ENCODE measurements at regions not wholly inside any gene's neighbourhood (a gene's known extent, or its start where the extent isn't known, plus 50 kb on each side); places are given as distances from the start of the nearest gene placed in this dataset.
"Not testable (repeated sequence)": the region's sequence is repeated elsewhere in the genome, so short reads cannot be mapped to it uniquely, and the experiment has no call there.

- DNase-seq = no peak
Observed at GRCh38 chr2:182477774-182478173, 50.9 kb upstream of the PDE1A start.

GRCh38 chr2:182481676-182482075 lies 54.8 kb upstream of the PDE1A start:
- DNase-seq = no peak

- DNase-seq = no peak
Observed at GRCh38 chr2:182482511-182482910, 55.7 kb upstream of the PDE1A start.

- no peak for DNase-seq
Observed at GRCh38 chr2:182496596-182496995, 69.8 kb upstream of the PDE1A start.

- no peak for DNase-seq
Observed at GRCh38 chr2:182499706-182500470, 73.1 kb upstream of the PDE1A start.

- DNase-seq = no peak
Observed at GRCh38 chr2:182503886-182504285, 77.0 kb upstream of the PDE1A start.

GRCh38 chr2:182504903-182505302 lies 78.1 kb upstream of the PDE1A start:
- no peak for DNase-seq

DNA sequence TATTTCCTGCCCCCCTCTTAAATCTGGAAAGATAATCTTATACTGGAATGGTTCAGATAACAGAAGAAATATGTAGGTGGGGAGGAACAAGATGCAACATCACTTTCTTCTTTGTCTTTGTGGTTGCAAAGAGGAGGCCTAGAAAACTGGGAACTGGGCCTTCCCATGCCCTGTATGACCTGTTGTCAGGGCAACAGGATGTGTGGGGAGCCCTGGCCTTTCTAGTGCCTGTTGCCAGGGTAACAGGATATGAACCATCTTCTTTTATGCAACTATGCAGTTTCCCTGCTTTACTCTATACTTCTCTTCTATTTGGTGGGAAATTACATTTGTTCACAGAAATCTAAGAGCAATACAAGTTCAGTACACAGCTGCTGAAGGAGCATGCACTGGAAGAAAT lies 79.8 kb upstream of the PDE1A start:
- DNase-seq = no peak

- not testable (repeated sequence) for DNase-seq
Observed at GRCh38 chr2:182508583-182508982, 81.7 kb upstream of the PDE1A start.

- DNase-seq = no peak
Observed at GRCh38 chr2:182509216-182509615, 82.4 kb upstream of the PDE1A start.

DNA sequence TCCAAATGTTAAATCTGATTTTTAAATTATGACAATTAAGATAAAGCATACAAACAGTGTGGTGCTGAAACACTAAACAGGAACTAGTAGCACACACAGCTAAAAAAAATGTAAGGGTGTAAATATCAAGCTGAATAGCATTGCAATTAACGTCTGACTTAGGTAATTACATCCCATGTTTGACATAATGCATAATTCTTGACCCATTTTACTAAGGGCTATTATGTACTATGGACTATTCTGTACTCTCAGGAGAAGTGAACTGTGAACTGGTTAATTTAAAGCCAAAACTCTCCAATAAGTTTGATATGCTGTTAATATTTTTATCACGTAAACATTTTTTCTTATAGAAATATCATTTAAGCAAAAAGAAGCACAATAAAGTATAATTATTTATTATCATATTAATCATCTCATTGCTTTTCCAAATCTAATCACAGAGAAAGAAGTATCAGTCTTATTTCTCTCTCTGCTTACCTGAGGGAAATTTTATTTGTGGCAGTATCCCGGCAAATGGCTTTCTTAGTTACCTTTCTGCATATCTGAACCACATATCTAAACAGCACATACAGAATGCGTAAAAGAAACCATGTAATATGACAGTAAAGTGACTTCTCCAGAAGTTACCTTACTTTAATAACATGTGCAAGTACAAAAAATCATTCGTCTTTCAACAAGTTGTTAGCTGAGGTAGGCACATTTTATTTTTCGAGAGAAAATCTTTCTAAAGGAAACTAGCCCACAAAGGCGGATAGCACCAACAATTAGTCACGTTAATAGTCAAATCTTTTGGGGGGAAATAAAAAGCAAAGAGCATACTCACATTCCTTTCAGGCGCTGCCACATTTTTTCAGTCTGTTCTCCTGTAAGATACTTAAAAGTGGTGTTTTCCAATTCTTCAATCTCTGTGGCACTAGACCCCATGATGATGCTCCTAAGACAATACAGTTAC lies 94.9 kb upstream of the PDE1A start:
- DNase-seq = no peak

DNA sequence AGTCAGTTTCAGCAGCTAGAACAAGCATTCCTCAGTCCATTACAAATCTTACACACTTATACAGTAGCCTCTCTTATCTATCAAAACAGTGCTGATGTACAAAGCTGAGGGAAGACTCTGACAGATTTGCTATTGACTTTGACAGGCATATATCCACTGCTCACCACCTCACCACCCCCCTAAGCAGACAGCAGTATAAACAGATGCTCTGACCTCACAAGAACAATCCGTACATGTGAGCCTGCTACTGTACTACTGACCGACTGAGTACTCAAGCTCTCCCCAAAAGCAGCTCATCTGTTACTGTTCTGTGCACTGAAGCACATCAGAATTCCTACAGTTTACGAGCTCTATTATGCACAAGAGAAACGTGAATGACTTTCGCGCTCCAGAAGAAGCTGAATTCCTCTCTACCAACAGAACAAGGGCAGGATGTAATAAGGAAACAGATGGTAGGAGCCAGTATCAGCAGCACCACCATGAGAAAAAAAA lies 95.6 kb upstream of the PDE1A start:
- DNase-seq = no peak

DNA sequence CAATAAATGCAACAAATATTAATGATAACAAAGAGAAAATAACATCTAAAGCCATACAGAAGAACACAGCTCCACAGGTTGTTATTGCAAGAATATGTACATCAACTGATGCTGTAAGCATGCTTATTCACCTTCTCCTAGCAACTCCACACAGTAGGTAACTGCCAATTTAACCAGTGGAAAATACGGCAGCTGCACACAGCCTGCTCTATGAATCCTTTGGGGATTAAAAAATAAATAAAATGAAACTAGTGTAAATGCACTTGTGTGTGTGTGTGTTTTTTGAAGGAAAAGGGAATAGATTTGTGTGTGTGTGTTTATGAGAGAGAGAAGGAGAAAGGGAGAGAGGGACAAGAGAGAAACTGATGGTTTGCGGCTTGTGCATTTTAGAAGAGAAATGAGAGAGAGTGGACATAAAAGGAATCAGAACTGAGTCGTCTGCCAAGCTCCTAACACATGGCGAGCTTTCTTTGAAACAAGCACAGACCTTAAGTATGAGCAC lies 96.2 kb upstream of the PDE1A start:
- DNase-seq = no peak

DNA sequence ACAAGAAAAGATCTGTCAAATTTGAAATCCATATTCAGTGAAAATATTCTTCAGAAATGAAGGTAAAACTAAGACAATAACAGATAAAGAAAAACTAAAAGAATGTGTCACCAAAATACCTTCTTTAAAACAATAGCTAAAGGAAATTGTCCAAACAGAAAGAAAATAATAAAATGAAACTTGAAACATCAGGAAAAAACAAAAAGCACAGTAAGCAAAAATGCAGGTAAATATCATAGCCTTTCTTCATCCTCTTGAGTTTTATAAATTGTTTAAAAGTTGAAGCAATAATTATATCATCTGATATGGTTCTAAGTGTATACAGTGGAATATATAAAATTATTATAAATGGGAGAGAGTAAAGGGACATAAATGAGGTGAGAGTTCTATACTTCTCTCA lies 103.8 kb upstream of the PDE1A start:
- DNase-seq = no peak

DNA sequence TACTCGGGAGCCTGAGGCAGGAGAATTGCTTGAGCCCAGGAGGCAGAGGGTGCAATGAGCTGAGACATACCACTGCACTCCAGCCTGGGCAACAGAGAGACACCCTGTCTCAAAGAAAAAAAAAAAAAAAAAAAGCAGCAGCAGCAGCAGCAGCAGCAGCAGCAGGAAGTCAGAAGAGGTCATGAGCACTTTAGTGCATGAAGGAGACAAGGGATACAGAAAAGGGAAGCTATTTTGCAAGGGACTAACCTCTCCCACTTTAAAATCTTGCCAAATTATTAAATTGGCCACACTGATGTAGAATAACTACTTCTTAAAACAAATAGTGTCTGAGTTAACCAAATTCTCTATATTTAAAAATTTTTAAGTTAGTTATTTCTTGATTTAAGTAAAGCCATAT lies 113.4 kb upstream of the PDE1A start:
- DNase-seq = no peak

DNA sequence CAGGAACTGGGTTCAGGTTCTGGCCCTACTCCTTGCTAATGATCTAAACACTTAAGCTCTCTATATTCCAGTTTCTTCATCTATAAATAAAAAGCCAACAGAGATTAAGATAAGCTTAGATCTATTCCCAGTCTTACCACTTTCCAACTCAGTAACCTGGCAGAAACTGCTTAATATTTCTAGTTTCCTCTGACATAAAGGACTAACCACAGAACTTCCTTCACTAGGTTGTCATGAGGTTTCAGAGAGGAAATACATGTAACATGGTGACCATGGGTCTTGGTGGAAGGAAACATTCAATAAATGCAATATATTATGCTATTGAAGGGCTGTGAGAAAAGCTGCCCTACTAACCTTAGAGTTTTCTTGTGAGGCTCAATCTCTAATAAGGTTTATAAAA lies 114.4 kb upstream of the PDE1A start:
- DNase-seq = no peak

- DNase-seq = no peak
Observed at GRCh38 chr2:182542501-182543258, 115.8 kb upstream of the PDE1A start.

DNA sequence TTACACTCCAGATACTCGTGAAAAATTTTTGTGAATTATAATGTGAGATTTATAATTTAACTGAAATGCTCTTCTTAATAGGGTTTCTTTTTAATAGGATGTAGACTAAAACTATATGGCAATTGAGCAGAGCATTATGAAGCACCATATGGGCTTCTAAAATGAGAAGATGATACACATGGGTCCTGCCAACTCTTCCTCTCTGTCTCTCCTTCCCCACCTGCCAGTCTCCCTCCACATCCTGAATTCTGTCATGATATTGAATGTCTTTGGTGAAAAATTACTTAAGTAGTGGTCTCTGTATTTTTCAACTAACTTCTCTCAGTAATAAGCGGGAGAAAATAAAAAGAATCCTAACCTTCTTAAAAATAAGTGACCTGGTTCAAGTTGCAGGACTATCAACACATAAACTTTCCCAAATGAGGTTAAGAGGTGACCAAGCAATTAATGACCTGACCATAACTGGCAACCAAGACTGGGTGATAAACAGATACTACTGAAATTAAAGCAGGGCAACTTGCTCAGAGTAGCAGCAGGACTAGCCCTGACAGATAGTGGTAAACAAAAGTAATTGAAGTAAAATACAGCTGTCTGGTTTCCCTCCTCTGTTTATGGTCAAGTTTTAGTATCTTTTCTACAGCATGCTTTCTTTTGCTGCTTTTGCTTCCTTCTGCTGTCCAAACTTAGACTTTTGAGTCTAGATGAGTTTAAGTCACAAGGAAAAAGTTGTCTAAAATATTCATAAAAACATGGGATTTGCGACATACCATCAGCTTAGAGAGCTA lies 117.1 kb upstream of the PDE1A start:
- no peak for DNase-seq

DNA sequence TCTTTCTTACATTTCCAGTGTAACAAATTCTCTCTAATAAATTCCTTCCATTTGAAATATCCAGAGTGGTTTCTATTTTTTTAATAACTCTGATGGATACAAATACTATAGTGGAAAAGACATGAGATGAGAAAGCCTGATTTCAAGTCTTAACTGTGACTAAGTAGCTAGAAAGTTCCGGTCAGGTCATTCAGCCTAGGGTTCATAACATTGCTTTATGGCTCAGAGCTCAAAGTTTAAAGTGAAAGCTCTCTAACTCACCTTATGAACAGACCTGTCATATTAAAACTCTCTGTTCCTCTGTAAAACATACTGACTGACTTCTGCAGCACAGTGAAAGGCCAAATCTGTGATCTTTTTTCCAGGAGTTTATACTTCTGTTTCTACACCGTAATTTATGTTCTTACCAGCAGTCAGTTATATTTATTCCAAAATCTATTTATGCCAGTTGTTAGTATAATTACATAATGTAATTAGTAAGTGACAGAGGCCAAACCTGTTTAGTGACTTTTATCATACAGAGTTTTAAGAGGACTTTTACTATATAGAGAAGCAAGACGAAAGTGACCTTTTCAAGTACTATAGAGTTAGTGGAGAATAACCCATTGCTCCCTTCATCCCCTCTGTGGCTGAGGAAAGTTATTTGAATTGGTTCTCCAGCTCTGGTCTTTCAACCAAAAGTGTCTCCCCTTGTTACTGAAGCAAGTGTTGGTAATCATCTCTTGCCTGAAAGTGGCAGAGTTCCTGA lies 118.8 kb upstream of the PDE1A start:
- DNase-seq = no peak

DNA sequence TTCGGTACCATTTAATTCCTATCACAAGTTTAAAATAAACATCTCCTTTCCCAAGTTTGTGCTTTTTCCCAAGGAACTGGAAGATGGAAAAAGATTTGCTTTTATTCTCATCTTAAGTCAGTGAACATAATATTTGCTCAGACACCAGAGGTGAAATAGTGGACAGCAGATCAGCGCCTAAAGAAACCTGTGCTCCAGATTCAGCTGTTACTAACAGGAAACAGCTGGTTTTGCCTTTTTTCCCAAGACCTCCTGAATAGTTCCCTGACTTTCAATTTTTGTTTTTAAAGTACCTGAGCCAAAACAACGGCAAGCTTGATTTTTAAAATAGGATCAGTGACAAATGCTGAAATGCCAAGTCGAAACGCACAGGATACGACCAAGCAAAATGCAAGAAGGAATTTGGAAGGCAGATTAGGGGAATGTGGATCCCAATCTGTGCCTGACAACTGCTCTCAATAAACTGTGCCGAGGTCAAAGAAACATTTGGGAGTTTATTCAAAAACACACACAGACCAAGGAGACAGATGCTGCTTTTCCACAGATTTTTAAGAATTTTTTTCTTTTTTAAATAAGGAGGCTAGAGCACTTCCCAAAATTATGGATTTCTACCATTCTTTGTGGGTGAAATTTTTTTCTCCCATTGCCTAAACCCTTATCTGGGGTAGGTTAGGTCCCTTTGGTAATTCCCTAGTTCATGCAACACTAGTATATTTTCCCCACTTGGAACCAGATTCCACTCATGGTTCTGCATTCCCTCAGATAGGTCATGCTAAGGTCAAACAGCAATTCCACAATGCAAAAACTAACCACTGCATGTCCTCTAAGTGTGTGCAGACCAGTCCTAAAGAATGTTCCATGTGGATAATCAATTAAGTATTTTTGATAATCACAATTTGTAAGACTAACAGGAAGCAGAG lies 121.5 kb upstream of the PDE1A start:
- no peak for DNase-seq
